ENCODE measurements at regions not wholly inside any gene's neighbourhood (a gene's known extent, or its start where the extent isn't known, plus 50 kb on each side); places are given as distances from the start of the nearest gene placed in this dataset.

DNA sequence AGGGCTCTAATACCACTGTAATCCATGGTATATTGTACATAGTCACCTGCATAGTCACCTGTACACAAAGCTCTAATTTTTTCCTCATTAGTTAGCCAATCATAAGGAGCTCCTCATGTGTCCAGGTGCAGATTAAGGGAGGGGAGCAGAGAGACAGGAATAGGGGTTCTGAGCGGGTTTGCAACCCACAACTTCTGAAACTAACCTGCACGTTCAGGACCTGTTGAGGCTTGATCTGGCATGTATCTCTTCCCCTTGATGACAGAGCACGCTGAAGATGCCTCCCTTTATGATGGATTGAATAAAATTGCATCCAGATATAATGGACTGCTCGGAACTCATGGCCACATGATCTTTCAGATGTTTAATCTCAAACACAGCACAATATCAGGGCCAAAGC is 144.0 kb upstream of the PRNP start:
- no peaks in the 10 kb centered on the region for H3K4me1 ChIP-seq
- intact Hi-C loops (cut with DNase I; ENCODE audit: low total_unique reads), result no loop called here
- no peak for TF ChIP-seq POLR2AphosphoS5 (IDR thresholded peaks at IDR 0.05)
- TF ChIP-seq POLR2A (IDR thresholded peaks at IDR 0.05), result no peak
- TF ChIP-seq, protein P1, sequence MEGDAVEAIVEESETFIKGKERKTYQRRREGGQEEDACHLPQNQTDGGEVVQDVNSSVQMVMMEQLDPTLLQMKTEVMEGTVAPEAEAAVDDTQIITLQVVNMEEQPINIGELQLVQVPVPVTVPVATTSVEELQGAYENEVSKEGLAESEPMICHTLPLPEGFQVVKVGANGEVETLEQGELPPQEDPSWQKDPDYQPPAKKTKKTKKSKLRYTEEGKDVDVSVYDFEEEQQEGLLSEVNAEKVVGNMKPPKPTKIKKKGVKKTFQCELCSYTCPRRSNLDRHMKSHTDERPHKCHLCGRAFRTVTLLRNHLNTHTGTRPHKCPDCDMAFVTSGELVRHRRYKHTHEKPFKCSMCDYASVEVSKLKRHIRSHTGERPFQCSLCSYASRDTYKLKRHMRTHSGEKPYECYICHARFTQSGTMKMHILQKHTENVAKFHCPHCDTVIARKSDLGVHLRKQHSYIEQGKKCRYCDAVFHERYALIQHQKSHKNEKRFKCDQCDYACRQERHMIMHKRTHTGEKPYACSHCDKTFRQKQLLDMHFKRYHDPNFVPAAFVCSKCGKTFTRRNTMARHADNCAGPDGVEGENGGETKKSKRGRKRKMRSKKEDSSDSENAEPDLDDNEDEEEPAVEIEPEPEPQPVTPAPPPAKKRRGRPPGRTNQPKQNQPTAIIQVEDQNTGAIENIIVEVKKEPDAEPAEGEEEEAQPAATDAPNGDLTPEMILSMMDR (IDR thresholded peaks at IDR 0.05), result no peak

DNA sequence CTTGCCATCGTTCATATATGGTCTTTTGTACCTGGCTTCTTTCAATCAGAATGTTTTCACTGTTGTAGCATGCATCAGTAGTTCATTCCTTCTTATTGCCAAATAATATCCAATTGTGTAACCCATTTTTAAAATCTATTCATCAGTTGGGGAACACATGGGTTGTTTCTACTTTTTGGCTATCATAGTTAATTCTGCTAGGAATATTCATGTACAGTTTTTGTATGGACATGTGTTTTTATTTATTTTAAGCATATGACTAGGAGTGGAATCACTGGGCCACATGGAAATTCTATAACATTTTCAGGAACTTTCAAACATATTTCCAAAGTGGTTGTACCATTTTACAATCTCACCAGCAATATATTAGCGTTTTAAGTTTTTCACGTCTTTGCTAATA is 151.9 kb upstream of the PRNP start:
- H3K36me3 ChIP-seq, result no peaks in the 10 kb centered on the region
- no peak for TF ChIP-seq POLR2AphosphoS5 (IDR thresholded peaks at IDR 0.05)
- TF ChIP-seq, protein P1 (IDR thresholded peaks at IDR 0.05), result no peak
- no peak for TF ChIP-seq POLR2A (IDR thresholded peaks at IDR 0.05)
- no peaks in the 10 kb centered on the region for H3K9me3 ChIP-seq
- H3K4me3 ChIP-seq, result no peak overlapping the region
- H3K27ac ChIP-seq, result no peak overlapping the region
- H3K4me1 ChIP-seq, result no peaks in the 10 kb centered on the region
- H3K27me3 ChIP-seq, result no peaks in the 10 kb centered on the region
- no peak for DNase-seq (ENCODE audit: low spot score in 2 of 2)
- intact Hi-C loops (cut with DNase I; ENCODE audit: low total_unique reads), result no loop called here

More for the DNA sequence above, 144.0 kb upstream of the PRNP start:
- Histone ChIP-seq H3K27ac (no peak overlapping the region), H3K9me3 (no peaks in the 10 kb centered on the region), H3K36me3 (no peaks in the 10 kb centered on the region), H3K27me3 (no peaks in the 10 kb centered on the region), H3K4me3 (no peak overlapping the region)
- no peak for DNase-seq (ENCODE audit: low spot score in 2 of 2)

DNA sequence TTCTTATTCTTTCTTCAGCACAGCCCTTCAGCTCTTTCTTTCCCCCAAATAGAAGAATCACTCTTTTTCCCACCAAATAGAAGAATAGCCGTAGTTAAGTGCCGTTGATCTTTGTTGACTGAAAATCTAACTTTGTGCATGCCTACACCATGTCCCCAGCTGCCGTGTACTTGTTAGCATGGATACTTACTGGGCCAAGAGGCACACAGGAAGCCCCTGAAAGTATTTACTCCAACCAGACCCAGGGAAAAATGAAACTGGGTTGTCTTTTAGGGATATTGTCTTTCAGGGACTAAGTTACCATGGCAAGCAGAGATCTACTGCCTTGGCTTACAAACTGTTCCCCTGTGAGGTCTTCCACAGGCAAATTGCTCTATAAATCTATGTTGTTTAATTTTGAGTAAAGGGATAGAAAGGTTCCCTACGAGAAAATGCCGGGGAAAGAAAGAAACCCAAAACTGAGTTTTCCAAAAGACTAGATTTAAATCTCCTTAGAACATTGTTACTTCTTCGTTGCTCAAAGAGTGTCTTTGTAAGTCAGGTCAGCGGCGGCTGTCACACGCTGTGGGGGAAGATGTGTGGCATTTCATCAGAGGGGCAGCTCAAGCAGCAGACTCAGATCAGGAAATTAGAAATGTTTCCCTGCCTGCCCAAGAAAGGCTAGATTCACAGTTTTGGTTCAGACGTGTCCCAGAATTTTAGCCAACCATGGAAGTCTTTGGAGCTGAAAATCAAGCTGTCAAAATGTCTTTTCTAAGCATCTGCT is 152.7 kb upstream of the PRNP start:
- Histone ChIP-seq H3K27ac (no peak overlapping the region), H3K4me1 (no peaks in the 10 kb centered on the region), H3K9me3 (peaks cover 0 to 2% of the 10 kb centered on the region in 2 donors), H3K36me3 (no peaks in the 10 kb centered on the region), H3K27me3 (no peaks in the 10 kb centered on the region), H3K4me3 (no peak overlapping the region)
- intact Hi-C loops (cut with DNase I; ENCODE audit: low total_unique reads), result no loop called here
- TF ChIP-seq, protein P1 (IDR thresholded peaks at IDR 0.05), result no peak
- DNase-seq (ENCODE audit: low spot score in 2 of 2), result no peak

DNA sequence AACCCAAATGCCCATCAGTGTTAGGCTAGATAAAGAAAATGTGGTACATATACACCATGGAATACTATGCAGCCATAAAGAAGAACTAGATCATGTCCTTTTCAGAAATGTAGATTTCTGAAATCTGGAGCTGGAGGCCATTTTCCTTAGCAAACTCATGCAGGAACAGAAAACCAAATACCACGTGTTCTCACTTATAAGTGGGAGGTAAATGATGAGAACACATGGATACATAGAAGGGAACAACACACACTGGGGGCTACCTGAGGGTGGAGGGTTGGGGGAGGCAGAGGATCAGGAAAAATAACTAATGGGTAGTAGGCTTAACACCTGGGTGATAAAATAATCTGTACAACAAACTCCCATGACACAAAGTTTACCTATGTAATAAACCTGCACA is 153.5 kb upstream of the PRNP start:
- Histone ChIP-seq H3K27ac (no peak overlapping the region), H3K4me3 (no peak overlapping the region), H3K36me3 (no peaks in the 10 kb centered on the region), H3K27me3 (no peaks in the 10 kb centered on the region), H3K4me1 (no peaks in the 10 kb centered on the region), H3K9me3 (peaks cover 0 to 10% of the 10 kb centered on the region in 2 donors)
- no peak for DNase-seq (ENCODE audit: low spot score in 2 of 2)
- TF ChIP-seq POLR2AphosphoS5 (IDR thresholded peaks at IDR 0.05), result no peak
- intact Hi-C loops (cut with DNase I; ENCODE audit: low total_unique reads), result no loop called here

DNA sequence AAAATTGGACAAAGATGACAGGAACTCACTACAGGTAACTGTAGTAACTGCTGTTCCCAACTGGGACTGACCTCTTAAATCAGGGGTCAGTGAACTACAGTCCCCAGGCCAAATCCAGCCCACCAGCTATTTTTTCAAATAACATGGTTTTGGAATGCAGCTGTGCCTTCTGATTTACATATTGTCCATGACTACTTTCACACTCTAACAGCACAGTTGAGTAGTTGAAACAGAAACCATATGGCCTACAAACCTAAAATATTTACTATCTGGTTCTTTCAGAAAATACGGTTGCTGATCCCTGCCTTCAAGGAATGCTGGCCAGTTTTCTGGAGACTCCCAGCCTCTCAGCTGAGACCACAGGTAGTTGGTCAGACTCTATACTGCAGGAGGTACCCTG is 161.5 kb upstream of the PRNP start:
- Histone ChIP-seq H3K27ac (no peak overlapping the region), H3K36me3 (no peaks in the 10 kb centered on the region), H3K4me3 (no peak overlapping the region), H3K4me1 (no peaks in the 10 kb centered on the region), H3K27me3 (no peaks in the 10 kb centered on the region), H3K9me3 (peaks cover 0 to 15% of the 10 kb centered on the region in 2 donors)
- no peak for TF ChIP-seq POLR2AphosphoS5 (IDR thresholded peaks at IDR 0.05)
- no peak for TF ChIP-seq POLR2A (IDR thresholded peaks at IDR 0.05)
- TF ChIP-seq, protein P1 (IDR thresholded peaks at IDR 0.05), result no peak
- intact Hi-C loops (cut with DNase I; ENCODE audit: low total_unique reads), result no loop called here
- no peak for DNase-seq (ENCODE audit: low spot score in 2 of 2)
